IPS-NIHi7 (cell line): ENCODE measurements at regions not wholly inside any gene's neighbourhood (a gene's known extent, or its start where the extent isn't known, plus 50 kb on each side); places are given as distances from the start of the nearest gene placed in this dataset.
"Not testable (repeated sequence)": the region's sequence is repeated elsewhere in the genome, so short reads cannot be mapped to it uniquely, and the experiment has no call there.

Experiments
- DNase-seq: peaks from one replicate; pipeline ENCODE4 v3.0.0; 2012; ENCODE audit warnings: mixed read lengths; ENCODE audit errors: extremely low spot score

DNA sequence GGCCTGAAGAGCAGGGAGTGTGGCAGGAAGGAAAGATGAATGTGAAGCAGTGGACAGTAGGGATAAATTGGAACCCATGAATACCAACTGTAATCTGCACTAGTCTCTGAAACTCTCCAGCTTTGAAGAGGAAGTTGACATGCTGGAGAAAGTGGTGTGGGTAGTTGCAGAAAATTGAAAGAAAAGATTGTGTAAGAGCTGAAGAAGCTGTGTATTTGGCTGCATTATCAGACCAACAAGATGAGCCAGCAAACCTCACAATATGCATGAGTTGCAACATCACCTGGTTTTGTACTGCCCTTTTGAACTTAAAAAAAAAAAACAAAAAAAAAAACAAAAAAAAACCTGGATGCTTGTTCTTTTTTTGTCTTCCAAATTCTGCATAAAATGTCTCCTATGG is 921.9 kb upstream of the EYS start:
- DNase-seq = no peak

DNA sequence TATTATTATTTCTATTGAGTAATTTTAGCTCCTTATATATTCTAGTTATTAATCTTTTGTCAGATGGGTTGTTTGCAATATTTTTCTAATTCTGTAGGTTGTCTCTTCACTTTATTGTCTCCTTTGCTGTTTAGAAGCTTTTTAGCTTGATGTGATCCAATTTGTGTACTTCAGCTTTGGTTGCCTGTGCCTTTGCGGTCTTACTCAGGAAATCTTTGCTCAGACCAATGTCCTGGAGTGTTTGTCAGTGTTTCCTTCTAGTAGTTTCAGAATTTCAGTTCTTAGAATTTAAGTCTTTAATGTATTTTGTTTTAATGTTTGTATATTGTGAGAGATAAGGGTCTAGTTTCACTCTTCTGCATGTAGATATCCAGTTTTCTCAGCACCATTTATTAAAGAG is 916.0 kb upstream of the EYS start:
- no peak for DNase-seq

DNA sequence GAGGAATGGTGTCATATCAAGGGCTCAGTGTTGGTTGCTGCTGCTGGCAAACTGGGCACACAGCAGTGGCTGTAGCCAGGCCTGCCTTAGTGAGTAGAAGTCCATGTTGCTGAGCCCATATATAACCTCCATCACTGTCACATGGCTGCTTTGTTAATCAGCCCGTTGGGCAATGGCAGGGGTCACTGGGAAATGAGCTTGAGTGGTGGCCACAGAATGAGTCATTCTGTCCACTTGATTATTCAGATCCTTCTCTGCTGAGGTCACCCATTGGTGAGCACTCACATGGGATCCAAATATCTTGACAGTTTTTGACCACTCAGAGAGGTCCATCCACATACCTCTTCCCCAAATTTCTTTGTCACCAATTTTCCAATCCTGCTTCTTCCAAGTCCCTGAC is 898.9 kb upstream of the EYS start:
- no peak for DNase-seq

DNA sequence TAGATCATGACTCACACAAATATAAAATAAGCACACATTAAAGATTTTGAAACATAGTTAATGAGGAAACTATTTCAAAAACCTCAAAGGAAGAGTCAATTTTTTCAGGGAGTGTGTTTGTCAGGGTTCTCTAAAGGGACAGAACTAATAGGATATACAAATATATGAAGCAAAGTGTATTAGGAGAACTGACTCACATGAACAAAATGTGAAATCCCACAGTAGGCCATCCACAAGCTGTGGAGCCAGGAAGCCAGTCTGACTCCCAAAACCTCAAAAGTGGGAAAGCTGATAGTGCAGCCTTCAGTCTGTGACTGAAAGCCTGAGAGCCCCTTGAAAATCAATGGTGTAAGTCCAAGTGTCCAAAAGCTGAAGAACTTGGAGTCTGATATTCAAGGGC is 898.0 kb upstream of the EYS start:
- no peak for DNase-seq

DNA sequence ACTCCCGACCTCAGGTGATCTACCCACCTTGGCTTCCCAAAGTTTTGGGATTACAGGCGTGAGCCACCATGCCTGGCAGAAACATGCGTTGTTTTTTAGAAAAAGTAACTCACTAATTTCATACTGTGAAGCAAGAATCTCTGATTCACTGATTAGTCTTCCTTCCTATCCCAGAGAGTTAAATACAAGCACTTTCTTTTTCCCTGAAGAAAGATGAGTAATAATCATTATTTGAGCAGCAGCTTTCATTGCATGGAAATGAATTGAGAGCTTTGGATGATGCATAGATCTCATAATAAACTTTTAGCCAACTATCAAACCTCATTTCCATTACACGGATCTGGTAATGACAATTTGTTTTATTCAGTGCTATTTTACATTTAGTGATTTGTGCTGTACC is 892.5 kb upstream of the EYS start:
- no peak for DNase-seq

DNA sequence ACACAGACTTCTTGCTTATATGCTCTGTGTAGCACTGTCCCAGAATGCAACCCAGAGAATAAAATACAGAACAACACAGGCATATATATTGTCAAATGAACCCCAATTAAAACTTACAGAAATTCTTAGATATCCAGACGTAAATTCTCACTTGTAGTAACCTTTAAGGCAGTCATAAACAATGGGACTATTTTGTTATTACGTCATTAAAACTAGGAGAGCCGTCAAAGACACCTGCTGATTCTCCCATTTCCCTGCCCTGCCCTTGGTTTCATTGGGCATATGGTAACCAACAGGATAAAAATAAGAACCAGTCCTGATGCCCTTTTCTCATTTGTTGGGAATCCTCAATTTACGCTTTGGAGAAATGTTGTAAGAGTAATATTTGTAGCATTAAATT is 871.3 kb upstream of the EYS start:
- DNase-seq = no peak

DNA sequence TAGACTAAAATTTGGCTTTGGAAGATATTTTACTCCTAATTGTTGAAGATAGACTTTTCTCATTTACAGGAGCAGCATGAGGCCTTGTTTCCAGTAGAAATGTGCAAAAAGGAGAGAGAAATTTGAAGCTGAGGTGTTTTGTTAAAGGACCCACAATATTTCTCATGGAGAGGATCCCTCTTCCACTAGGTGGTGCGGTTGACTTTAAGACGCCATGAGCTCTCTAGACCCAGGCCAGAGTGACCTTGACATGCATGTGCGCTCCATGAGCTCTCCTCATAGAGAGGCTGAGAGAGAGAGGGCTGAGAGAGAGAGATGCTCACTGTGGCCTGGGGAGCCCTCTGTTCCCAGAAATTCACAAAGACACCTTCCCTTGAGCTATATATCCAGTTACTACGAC is 861.2 kb upstream of the EYS start:
- peak; percentile 13 for DNase-seq

DNA sequence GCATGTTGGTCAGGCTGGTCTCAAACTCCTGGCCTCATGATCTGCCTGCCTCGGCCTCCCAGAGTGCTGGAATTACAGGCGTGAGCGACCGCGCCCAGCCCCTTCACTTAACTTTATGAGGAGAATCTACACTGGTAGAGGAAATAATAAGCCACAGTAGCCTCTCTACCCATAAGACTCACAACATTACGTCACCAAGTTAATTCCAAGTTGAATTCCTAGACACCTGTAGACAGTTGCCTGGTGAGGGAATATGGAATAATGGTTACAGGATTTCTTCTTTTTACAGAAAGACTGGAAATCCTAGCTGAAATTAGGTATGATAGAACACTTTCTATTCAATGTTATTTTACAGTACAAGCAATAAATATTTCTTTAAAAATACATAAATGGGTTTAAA is 854.5 kb upstream of the EYS start:
- DNase-seq = no peak

DNA sequence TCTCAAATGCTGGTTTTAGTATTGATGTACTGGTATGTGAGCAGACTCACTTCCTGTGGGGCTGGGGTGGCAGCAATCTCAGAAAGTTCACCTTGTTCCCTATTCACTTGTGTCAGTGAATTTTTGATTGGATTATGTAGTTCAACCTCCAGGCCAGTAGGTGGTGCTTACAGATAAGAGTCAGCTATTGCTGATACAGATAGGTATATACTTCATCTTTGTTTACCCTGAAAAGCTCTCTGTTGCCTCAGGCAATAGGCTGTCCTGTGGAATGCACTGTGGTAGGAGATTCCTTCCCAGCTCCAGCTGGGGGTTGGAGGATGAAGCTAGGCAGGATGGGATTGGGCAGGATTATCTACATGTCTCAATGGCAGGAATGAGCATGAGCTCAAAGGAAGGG is 851.2 kb upstream of the EYS start:
- DNase-seq = peak; percentile 3

DNA sequence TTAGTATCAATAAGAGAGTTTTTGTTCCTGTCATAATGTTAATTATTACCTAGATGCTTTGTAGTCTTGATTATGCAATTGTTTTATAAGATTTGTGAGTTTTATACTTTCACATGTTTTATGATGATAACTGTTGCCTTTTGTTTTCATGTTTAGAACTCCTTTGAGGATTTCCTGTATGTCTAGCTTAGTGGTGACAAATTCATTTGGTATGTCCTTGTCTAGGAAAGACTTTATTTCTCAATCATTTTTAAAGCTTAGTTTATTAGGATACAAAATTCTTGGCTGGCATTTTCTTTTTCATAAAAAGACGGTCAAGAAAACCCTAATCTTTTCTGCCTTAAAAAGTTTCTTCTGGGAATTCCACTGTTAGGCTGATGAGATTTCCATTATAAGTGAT is 849.9 kb upstream of the EYS start:
- no peak for DNase-seq

DNA sequence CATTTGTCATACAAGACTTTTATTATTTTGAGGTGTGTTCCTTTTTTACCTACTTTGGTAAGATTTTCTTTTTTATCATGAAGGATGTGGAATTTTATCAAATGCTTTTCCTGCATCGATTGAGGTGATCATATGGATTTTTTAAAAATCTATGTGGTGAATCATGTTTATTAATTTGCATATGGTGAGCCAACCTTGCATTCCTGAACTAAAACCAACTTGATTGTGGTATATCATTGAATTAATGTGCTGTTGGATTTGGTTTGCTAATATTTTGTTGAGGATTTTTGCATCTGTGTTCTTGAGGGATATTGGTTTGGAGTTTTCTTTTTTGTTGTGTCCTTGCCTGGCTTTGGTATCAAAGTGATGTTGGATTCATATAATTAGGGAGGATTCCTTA is 848.1 kb upstream of the EYS start:
- no peak for DNase-seq

DNA sequence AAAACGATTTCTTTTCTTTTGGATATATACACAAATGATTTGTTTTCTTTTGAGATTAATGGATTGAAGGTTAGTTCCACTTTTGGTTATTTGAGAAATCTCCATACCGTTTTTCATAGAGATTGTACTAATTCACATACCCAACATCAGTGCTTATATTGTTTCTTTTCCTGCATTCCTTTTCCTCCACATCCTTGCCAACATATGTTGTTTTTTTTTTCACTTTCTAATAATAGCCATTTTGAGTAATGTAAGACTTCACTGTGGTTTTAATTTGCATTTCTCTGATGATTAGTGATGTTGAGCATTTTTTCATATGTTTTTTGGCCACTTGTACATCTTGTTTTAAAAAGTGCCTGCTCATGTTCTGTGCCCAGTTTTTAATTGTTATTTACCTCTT is 846.4 kb upstream of the EYS start:
- no peak for DNase-seq

DNA sequence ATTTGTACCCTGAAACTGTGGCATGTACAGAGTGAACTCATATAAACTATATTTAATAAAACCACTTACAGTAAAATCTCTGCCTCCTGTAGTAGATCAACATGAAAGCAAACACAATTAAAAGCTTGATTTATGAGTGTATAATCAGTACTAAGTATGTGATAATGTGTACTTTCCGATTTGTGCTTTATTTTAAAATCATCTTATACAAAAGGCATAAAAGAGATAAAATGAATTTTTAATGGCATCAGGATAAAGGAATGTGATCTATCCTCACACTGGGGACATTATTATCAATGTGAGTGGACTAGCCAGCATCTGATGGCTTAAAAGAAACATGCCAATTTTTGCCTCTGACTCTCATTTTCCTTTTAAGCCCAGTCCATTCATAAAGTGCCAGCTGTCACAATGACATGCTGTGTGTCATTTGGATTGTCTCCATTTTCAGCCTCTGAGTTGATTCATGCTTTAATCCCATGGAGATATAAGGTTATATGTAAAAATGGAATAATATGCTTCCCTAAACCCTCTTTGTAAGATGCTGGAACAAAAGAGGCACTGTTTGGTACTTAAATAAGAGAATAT is 831.6 kb upstream of the EYS start:
- DNase-seq = no peak

DNA sequence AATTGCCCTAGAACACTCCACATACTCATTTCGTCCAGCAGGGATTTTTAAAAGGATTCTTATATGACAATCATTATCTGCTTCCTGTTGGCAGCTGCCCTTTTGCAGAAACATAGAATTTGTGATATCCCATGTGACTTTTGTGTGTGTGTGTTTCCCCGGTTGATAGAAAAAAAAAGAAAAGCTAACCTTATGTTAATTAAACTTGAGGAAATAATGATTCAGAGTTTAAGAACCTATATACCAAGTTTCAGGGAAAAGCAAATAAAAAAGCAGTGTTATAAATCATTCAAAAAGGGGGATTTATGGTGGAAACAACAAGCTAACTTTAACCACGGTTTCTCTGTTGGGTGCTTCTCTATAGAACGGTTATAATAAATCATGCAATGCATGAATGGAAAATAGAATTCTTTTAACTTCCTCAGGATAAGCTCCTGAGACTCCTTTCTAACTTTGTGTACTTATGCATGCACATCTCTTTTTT is 826.9 kb upstream of the EYS start:
- no peak for DNase-seq

DNA sequence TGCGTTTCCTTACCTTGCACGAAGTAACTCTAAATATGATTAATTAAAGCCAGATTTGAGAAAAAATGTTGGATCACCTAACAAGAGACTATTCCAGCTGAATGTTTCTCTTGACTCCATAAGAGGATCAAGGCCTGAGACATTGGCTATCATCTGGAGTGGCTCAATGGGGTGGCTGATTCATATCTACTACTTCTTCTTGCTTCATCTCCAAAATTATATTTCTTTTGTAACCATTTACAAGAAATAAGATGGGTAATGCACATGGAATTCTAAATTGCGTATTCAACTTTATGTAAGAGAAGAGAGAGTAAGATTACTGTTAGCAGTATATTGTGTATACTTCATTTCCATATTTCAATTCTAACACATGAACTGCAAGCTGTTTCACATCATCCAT is 819.0 kb upstream of the EYS start:
- no peak for DNase-seq

DNA sequence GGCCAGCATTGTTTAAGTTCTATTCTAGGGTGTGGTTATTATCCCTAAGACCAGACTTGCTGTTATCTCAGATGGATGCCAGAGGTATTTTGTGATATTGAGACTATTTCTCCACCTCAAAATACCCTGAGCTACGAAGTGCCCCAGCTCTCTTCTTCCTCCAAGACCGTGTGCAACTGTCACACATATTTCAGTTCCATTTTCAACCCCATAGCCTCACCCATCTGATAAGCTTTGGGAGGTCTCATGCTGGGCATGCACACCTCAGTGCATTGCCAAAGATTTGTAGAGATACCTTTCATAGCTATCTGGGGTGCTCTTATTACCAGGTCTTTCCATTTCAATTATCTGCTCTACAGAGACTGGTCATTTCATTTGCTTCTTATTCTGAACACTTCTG is 815.8 kb upstream of the EYS start:
- no peak for DNase-seq

DNA sequence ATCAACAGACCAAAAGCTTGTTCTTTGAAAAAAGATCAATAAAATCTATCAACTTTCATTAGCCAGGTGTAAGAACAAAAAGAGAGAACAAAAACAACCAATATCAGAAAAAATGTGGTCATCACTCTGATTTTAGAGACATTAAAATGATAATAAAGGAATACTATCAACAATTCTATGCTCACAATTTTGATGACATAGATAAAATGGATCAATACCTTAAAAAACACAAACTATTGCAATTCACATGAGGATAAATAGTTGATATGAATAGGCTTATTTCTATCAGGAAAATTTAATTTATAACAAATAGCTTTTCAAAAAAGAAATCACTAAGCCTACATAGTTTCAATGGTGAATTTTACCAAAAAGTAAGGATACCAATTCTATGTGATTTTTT is 809.4 kb upstream of the EYS start:
- DNase-seq = no peak

DNA sequence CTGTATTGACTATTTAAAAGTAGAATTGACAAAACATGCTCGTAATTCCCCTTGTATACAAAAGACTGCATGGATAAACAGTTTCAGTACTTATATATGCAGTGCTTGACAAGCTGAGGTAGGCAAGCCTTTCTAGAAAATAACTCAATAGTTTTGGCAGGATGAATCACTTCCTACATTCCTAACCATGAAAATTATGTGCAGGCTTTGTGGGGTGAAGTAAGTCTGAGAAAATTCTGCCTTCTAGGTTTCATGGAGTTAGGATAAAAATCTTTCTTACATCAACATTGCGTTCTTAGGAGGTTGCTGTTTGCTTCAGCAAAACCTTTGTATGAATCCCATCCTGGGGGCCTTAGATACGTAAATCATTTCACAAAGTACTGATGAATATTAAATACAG is 801.4 kb upstream of the EYS start:
- DNase-seq = no peak

DNA sequence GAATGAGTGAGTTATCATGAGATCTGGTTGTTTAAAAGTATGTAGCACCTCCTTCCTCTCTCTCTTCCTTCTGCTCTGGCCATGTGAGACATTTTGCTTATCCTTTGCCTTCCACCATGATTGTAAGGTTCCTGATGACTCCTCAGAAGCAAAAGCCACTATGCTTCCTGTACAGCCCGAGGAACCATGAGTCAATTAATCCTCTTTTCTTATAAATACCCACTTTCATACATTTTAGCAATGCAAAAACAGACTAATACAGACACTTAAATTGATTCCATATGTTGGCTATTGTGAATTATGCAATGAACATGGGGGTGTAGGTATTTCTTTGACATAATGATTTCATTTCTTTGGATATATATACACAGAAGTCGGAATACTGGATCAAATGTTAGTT is 792.8 kb upstream of the EYS start:
- no peak for DNase-seq

DNA sequence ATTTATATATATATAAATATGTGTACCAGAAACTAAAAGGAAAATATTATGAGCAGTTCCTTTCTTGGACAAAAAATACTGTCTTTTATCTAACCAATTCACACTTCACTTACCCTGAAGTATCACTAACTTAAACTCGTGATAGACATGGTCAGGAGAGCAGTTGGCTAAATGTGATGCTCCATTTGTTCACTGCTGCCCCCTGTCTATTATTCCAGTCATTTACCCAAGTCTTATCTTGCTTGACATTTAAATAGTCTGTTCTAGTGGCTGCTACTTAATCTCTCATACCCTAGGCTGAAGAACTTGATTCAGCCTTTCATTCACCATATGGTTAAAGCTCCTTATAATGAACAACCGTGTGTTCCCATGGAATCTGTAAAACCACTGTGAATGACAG is 789.6 kb upstream of the EYS start:
- DNase-seq = peak; percentile 13

DNA sequence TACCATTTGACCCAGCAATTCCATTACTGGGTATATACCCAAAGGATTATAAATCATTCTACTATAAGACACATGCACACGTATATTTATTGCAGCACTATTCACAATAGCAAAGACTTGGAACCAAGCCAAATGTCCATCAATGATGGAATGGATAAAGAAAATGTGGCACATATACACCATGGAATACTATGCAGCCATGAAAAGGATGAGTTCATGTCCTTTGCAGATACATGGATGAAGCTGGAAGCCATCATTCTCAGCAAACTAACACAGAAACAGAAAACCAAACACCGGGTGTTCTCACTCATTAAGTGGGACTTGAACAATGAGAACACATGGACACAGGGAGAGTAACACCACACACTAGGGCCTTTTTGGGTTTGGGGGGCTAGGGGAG is 787.6 kb upstream of the EYS start:
- not testable (repeated sequence) for DNase-seq

DNA sequence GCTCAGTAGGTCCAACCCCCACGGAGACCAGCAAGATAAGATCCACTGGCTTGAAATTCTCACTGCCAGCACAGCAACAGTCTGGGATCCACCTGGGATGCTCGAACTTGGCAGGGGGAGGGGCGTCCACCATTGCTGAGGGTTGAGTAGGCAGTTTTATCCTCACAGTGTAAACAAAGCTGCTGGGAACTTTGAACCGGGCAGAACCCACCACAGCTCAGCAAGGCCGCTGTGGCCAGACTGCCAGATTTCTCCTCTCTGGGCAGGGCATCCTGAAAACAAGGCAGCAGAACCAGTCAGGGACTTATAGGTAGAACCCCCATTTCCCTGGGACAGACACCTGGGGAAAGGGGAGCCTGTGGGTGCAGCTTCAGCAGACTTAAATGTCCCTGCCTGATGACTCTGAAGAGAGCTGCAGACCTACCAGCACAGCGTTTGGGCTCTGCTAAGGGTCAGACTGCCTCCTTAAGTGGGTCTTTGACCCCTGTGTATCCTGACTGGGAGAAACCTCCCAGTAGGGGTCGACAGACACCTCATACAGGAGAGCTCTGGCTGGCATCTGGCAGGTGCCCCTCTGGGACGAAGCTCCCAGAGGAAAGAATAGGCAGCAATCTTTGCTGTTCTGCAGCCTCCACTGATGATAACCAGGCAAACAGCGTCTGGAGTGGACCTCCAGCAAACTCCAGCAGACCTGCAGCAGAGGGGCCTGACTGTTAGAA is 782.4 kb upstream of the EYS start:
- DNase-seq = no peak

DNA sequence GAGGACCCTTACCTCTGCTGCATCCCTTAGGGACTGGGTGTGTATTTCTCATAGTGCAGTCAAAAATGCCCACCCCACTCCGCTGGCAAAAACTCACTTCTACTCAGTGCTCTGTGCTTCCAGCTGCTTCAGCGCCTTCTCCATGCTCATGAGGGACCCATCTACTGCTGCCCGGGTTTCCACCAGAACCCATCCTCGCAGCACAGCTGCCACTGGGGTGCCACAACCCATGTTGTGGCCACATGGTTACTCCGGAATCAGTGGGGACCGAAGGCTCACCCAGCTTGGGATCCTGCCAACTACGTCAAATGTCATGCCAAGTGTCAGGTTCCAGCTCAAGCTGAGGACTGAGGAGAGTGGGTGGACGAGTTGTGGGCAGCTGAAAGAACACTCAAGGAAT is 774.2 kb upstream of the EYS start:
- DNase-seq = no peak

DNA sequence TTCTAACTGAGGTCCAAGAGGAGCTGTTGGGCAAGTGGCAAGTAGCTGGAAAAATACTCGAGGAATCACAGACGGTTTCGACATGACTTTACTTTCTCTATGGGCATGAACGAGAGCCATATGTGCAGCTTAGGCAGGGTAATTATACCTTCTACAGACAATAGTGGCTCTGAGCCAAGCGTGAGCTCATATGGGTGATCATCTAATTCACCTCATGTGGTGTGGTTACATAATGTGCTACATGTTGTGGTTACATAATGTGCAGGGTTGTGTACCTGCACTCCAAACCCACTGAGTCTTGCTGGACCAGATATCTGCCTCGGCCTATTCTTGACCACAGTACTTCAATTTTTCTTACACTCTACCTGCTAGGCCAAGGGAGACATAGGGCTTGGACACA is 771.7 kb upstream of the EYS start:
- no peak for DNase-seq
